Liver (tissue), 8 donors: ENCODE measurements at regions not wholly inside any gene's neighbourhood (a gene's known extent, or its start where the extent isn't known, plus 50 kb on each side); places are given as distances from the start of the nearest gene placed in this dataset.

Experiments used
- DNase-seq: peaks from one replicate; pipeline ENCODE4 v3.0.0-alpha.2; 2017; ENCODE audit warnings: low spot score
- H3K27ac ChIP-seq, 2 donors: one replicate each; pipeline ENCODE4 v1.7.0; 2013; ENCODE audit warnings: inconsistent platforms in 2 of 2, low read length in 2 of 2, control low read depth in 1 of 2, low read depth in 1 of 2, mild to moderate bottlenecking in 1 of 2
- H3K27me3 ChIP-seq, 4 donors: one replicate each; pipeline versions ENCODE4 v1.6.1 to v1.7.0; 2013; ENCODE audit warnings: low read length in 3 of 4, inconsistent platforms in 1 of 4, mild to moderate bottlenecking in 1 of 4, moderate library complexity in 1 of 4; ENCODE audit not compliant: control insufficient read depth in 4 of 4, insufficient read depth in 4 of 4
- H3K36me3 ChIP-seq, 4 donors: one replicate each; pipeline versions ENCODE4 v1.6.1 to v1.7.0; 2013; ENCODE audit warnings: low read length in 3 of 4, mild to moderate bottlenecking in 3 of 4, low read depth in 1 of 4, moderate library complexity in 1 of 4; ENCODE audit not compliant: control insufficient read depth in 4 of 4, insufficient read depth in 3 of 4
- H3K4me1 ChIP-seq, 4 donors: one replicate each; pipeline versions ENCODE4 v1.6.1 to v1.7.0; 2013; ENCODE audit warnings: low read length in 3 of 4, mild to moderate bottlenecking in 3 of 4, moderate library complexity in 1 of 4; ENCODE audit not compliant: control insufficient read depth in 4 of 4, insufficient read depth in 4 of 4
- H3K4me3 ChIP-seq, 3 donors: one replicate each; pipeline versions ENCODE4 v1.6.1 to v1.7.0; 2013; ENCODE audit warnings: low read length in 3 of 3, control low read depth in 1 of 3, low read depth in 1 of 3, mild to moderate bottlenecking in 1 of 3
- H3K9ac ChIP-seq, 2 donors: one replicate each; pipeline ENCODE4 v1.7.0; 2013; ENCODE audit warnings: low read length in 2 of 2, mild to moderate bottlenecking in 2 of 2, moderate library complexity in 2 of 2, control low read depth in 1 of 2, low read depth in 1 of 2
- H3K9me3 ChIP-seq, 4 donors: one replicate each; pipeline versions ENCODE4 v1.6.1 to v1.7.0; 2013; ENCODE audit warnings: low read length in 3 of 4; ENCODE audit not compliant: control insufficient read depth in 4 of 4
- ATF3 ChIP-seq: IDR thresholded peaks from 2 replicates; pipeline ENCODE4 v1.6.1; 2016; ENCODE audit warnings: antibody characterized with exemption
- CTCF ChIP-seq: fragments of 150-350 bp; IDR thresholded peaks from 2 replicates; pipeline ENCODE4 v1.5.1; 2017; ENCODE audit warnings: improper control_type of control experiment, low read depth, low read length; ENCODE audit not compliant: missing input control
- EGR1 ChIP-seq, 2 donors: IDR thresholded peaks; 2 replicates each; pipeline ENCODE4 v1.6.1; 2016 to 2018; ENCODE audit warnings: antibody characterized with exemption in 2 of 2, low read depth in 2 of 2
- FOXA1 ChIP-seq: IDR thresholded peaks from 2 replicates; pipeline ENCODE4 v1.6.1; 2016; ENCODE audit warnings: antibody characterized with exemption
- FOXA2 ChIP-seq: IDR thresholded peaks from 2 replicates; pipeline ENCODE4 v1.6.1; 2016; ENCODE audit warnings: antibody characterized with exemption
- GABPA ChIP-seq, 2 donors: IDR thresholded peaks in 1 of 2; conservative IDR thresholded peaks in 1 of 2; 2 replicates each; pipeline ENCODE4 v1.6.1; 2016; ENCODE audit warnings: antibody characterized with exemption in 2 of 2, mild to moderate bottlenecking in 1 of 2, moderate library complexity in 1 of 2
- HNF4A ChIP-seq, 2 donors: conservative IDR thresholded peaks; 2 replicates each; pipeline ENCODE4 v1.6.1; 2016; ENCODE audit warnings: antibody characterized with exemption in 2 of 2, mild to moderate bottlenecking in 2 of 2
- HNF4G ChIP-seq: IDR thresholded peaks from 2 replicates; pipeline ENCODE4 v1.6.1; 2016; ENCODE audit warnings: antibody characterized with exemption
- JUND ChIP-seq, 2 donors: IDR thresholded peaks; 2 replicates each; pipeline ENCODE4 v1.6.1; 2016; ENCODE audit warnings: antibody characterized with exemption in 2 of 2
- MAX ChIP-seq: IDR thresholded peaks from 2 replicates; pipeline ENCODE4 v1.6.1; 2016; ENCODE audit warnings: antibody characterized with exemption
- NR2F2 ChIP-seq: IDR thresholded peaks from 2 replicates; pipeline ENCODE4 v1.6.1; 2016; ENCODE audit warnings: antibody characterized with exemption
- RAD21 ChIP-seq, 2 donors: IDR thresholded peaks; 2 replicates each; pipeline ENCODE4 v1.6.1; 2016; ENCODE audit warnings: antibody characterized with exemption in 2 of 2, mild to moderate bottlenecking in 2 of 2
- REST ChIP-seq: IDR thresholded peaks from 2 replicates; pipeline ENCODE4 v1.6.1; 2016; ENCODE audit warnings: antibody characterized with exemption, mild to moderate bottlenecking
- RXRA ChIP-seq, 2 donors: IDR thresholded peaks; 2 replicates each; pipeline ENCODE4 v1.6.1; 2017 to 2018; ENCODE audit warnings: antibody characterized with exemption in 2 of 2, mild to moderate bottlenecking in 1 of 2
- SP1 ChIP-seq: IDR thresholded peaks from 2 replicates; pipeline ENCODE4 v1.6.1; 2018; ENCODE audit warnings: antibody characterized with exemption, mild to moderate bottlenecking
- TAF1 ChIP-seq: conservative IDR thresholded peaks from 2 replicates; pipeline ENCODE4 v1.6.1; 2016; ENCODE audit warnings: antibody characterized with exemption, mild to moderate bottlenecking
- YY1 ChIP-seq: IDR thresholded peaks from 2 replicates; pipeline ENCODE4 v1.6.1; 2016; ENCODE audit warnings: antibody characterized with exemption, mild to moderate bottlenecking
- ZBTB33 ChIP-seq: IDR thresholded peaks from 2 replicates; pipeline ENCODE4 v1.6.1; 2016; ENCODE audit warnings: antibody characterized with exemption
- whole genome bisulfite sequencing: extraction: QIAGEN DNeasy Blood & Tissue Kit; methylation state at CpG from one replicate; pipeline ENCODE4 v1.1.7; 2013; 5-methylcytosine and 5-hydroxymethylcytosine counted together
- donor health status: healthy.
- donor health status: healthy.
- donor health status: healthy.
- donor health status: healthy.
- donor health status: healthy.

GRCh38 chrX:70988425-70988824 is 57.5 kb upstream of the SLC7A3 start:
- WGBS: 95% methylated on average over 7 of the region's 7 CpGs
- no peak for DNase-seq

More at GRCh38 chrX:70988425-70988824, 57.5 kb upstream of the SLC7A3 start:
- Histone ChIP-seq H3K4me3 (no peak overlapping the region), H3K9me3 (no peaks in the 10 kb centered on the region), H3K36me3 (no peaks in the 10 kb centered on the region), H3K27me3 (peaks cover 0 to under 1% (median 0%) of the 10 kb centered on the region in 4 donors), H3K27ac (no peak overlapping the region), H3K9ac (no peak overlapping the region), H3K4me1 (no peaks in the 10 kb centered on the region)
- TF ChIP-seq SP1 (no peak), NR2F2 (no peak), ATF3 (no peak), HNF4G (no peak), RXRA (IDR thresholded peaks at IDR 0.05) (no peak), EGR1 (IDR thresholded peaks at IDR 0.05; ENCODE audit: low read depth in 2 of 2) (no peak), GABPA (IDR thresholded peaks at IDR 0.05 in 1 of 2, conservative IDR thresholded peaks at IDR 0.05 in 1 of 2) (no peak), ZBTB33 (no peak), FOXA1 (no peak), RAD21 (IDR thresholded peaks at IDR 0.05) (no peak), FOXA2 (no peak), HNF4A (conservative IDR thresholded peaks at IDR 0.05) (no peak), REST (no peak), JUND (IDR thresholded peaks at IDR 0.05) (no peak), TAF1 (no peak), MAX (no peak), YY1 (no peak), CTCF (no peak)
